ENCODE measurements at regions not wholly inside any gene's neighbourhood (a gene's known extent, or its start where the extent isn't known, plus 50 kb on each side); places are given as distances from the start of the nearest gene placed in this dataset.

GRCh38 chr4:85419103-85419502, 55.8 kb upstream of the ARHGAP24 start:
- TF ChIP-seq SNAI2 (CRISPR knock-in tag; IDR thresholded peaks at IDR 0.05) (no peak), ZFP30 (CRISPR knock-in tag; IDR thresholded peaks at IDR 0.05) (no peak), TSHZ2 (CRISPR knock-in tag; IDR thresholded peaks at IDR 0.05) (no peak), PATZ1 (CRISPR knock-in tag; IDR thresholded peaks at IDR 0.05; ENCODE audit: borderline replicate concordance) (no peak), CREB5 (CRISPR knock-in tag; IDR thresholded peaks at IDR 0.05; ENCODE audit: low read depth) (no peak), RARB (CRISPR knock-in tag; IDR thresholded peaks at IDR 0.05) (no peak), CSRNP3 (CRISPR knock-in tag; IDR thresholded peaks at IDR 0.05) (no peak), ISL1 (CRISPR knock-in tag; IDR thresholded peaks at IDR 0.05) (no peak), GLIS3 (CRISPR knock-in tag; IDR thresholded peaks at IDR 0.05) (no peak), ESRRG (CRISPR knock-in tag; IDR thresholded peaks at IDR 0.05) (no peak), TOX (CRISPR knock-in tag; IDR thresholded peaks at IDR 0.05; ENCODE audit: borderline replicate concordance) (no peak), TCF4 (CRISPR knock-in tag; IDR thresholded peaks at IDR 0.05; ENCODE audit: borderline replicate concordance) (no peak), ARNTL (CRISPR knock-in tag; IDR thresholded peaks at IDR 0.05; ENCODE audit: borderline replicate concordance, low read depth) (no peak), ZC3H10 (CRISPR knock-in tag; IDR thresholded peaks at IDR 0.05) (no peak), ZNF8 (CRISPR knock-in tag; IDR thresholded peaks at IDR 0.05) (no peak), ZFP3 (CRISPR knock-in tag; IDR thresholded peaks at IDR 0.05) (no peak), BACH2 (CRISPR knock-in tag; IDR thresholded peaks at IDR 0.05; ENCODE audit: borderline replicate concordance) (no peak), ZNF565 (CRISPR knock-in tag; conservative IDR thresholded peaks at IDR 0.05; ENCODE audit: low read depth) (no peak), POU6F1 (CRISPR knock-in tag; IDR thresholded peaks at IDR 0.05; ENCODE audit: borderline replicate concordance, low read depth) (no peak)
- ATAC-seq = no peak

- no peak for ATAC-seq
- no peak for TF ChIP-seq CSRNP3 (CRISPR knock-in tag; IDR thresholded peaks at IDR 0.05)
- TF ChIP-seq CSDC2 (CRISPR knock-in tag; IDR thresholded peaks at IDR 0.05) = no peak
- no peak for TF ChIP-seq ZC3H10 (CRISPR knock-in tag; IDR thresholded peaks at IDR 0.05)
- TF ChIP-seq ZFP30 (CRISPR knock-in tag; IDR thresholded peaks at IDR 0.05) = no peak
- no peak for TF ChIP-seq ZNF8 (CRISPR knock-in tag; IDR thresholded peaks at IDR 0.05)
- no peak for TF ChIP-seq RARB (CRISPR knock-in tag; IDR thresholded peaks at IDR 0.05)
- TF ChIP-seq GLIS3 (CRISPR knock-in tag; IDR thresholded peaks at IDR 0.05) = no peak
- no peak for TF ChIP-seq ESRRG (CRISPR knock-in tag; IDR thresholded peaks at IDR 0.05)
- TF ChIP-seq ISL1 (CRISPR knock-in tag; IDR thresholded peaks at IDR 0.05) = no peak
- TF ChIP-seq CREB5 (CRISPR knock-in tag; IDR thresholded peaks at IDR 0.05; ENCODE audit: low read depth) = no peak
- TF ChIP-seq OSR1 (CRISPR knock-in tag; IDR thresholded peaks at IDR 0.05) = no peak
- no peak for TF ChIP-seq TCF4 (CRISPR knock-in tag; IDR thresholded peaks at IDR 0.05; ENCODE audit: borderline replicate concordance)
- no peak for TF ChIP-seq ZNF565 (CRISPR knock-in tag; conservative IDR thresholded peaks at IDR 0.05; ENCODE audit: low read depth)
- no peak for TF ChIP-seq TOX (CRISPR knock-in tag; IDR thresholded peaks at IDR 0.05; ENCODE audit: borderline replicate concordance)
- TF ChIP-seq TSHZ2 (CRISPR knock-in tag; IDR thresholded peaks at IDR 0.05) = no peak
- no peak for TF ChIP-seq PPARA (CRISPR knock-in tag; IDR thresholded peaks at IDR 0.05; ENCODE audit: borderline replicate concordance)
- TF ChIP-seq ZNF70 (CRISPR knock-in tag; IDR thresholded peaks at IDR 0.05) = no peak
These were observed 54.1 kb upstream of the ARHGAP24 start for GRCh38 chr4:85420831-85421230.
